H9 (cell line): ENCODE measurements at regions not wholly inside any gene's neighbourhood (a gene's known extent, or its start where the extent isn't known, plus 50 kb on each side); places are given as distances from the start of the nearest gene placed in this dataset.
"Not testable (repeated sequence)": the region's sequence is repeated elsewhere in the genome, so short reads cannot be mapped to it uniquely, and the experiment has no call there.

Experiments used
- DNase-seq: peaks from one replicate; pipeline ENCODE4 v3.0.0-alpha.2; 2017
- H2AFZ ChIP-seq: one replicate; pipeline ENCODE4 v1.6.1; 2013; ENCODE audit warnings: mild to moderate bottlenecking, low read length, control low read depth, moderate library complexity
- H2AK5ac ChIP-seq: 2 replicates; pipeline ENCODE4 v1.6.1; 2013; ENCODE audit warnings: low read length, control low read depth, mixed read lengths; ENCODE audit not compliant: insufficient read length
- H2BK120ac ChIP-seq: one replicate; pipeline ENCODE4 v1.6.1; 2013; ENCODE audit warnings: low read depth, mild to moderate bottlenecking, low read length, control low read depth, inconsistent platforms; ENCODE audit not compliant: poor library complexity, severe bottlenecking
- H2BK12ac ChIP-seq: 2 replicates; pipeline ENCODE4 v1.6.1; 2013; ENCODE audit warnings: low read length, control low read depth, mixed read lengths, low read depth; ENCODE audit not compliant: insufficient read length
- H2BK15ac ChIP-seq: 2 replicates; pipeline ENCODE4 v1.6.1; 2013; ENCODE audit warnings: low read depth, low read length, control low read depth
- H2BK20ac ChIP-seq: one replicate; pipeline ENCODE4 v1.6.1; 2013; ENCODE audit warnings: low read depth, mild to moderate bottlenecking, low read length, control low read depth, inconsistent platforms; ENCODE audit not compliant: poor library complexity, severe bottlenecking
- H2BK5ac ChIP-seq: 2 replicates; pipeline ENCODE4 v1.6.1; 2013; ENCODE audit warnings: low read length, control low read depth, mixed read lengths; ENCODE audit not compliant: insufficient read length
- H3K14ac ChIP-seq: 2 replicates; pipeline ENCODE4 v1.6.1; 2013; ENCODE audit warnings: low read length, control low read depth; ENCODE audit not compliant: insufficient read depth
- H3K18ac ChIP-seq: 2 replicates; pipeline ENCODE4 v1.6.1; 2013; ENCODE audit warnings: low read depth, mild to moderate bottlenecking, mixed read lengths, low read length, control low read depth; ENCODE audit not compliant: insufficient read length
- H3K23ac ChIP-seq: 2 replicates; pipeline ENCODE4 v1.6.1; 2013; ENCODE audit warnings: low read length, control low read depth, mixed read lengths, low read depth; ENCODE audit not compliant: insufficient read length
- H3K23me2 ChIP-seq: 2 replicates; pipeline ENCODE4 v1.6.1; 2013; ENCODE audit warnings: low read depth, mild to moderate bottlenecking, mixed read lengths, low read length, control low read depth; ENCODE audit not compliant: insufficient read length, poor library complexity, severe bottlenecking
- H3K27ac ChIP-seq: 2 replicates; pipeline ENCODE4 v1.5.1; 2013; ENCODE audit warnings: low read length, control low read depth, mixed read lengths, low read depth; ENCODE audit not compliant: insufficient read length
- H3K27me3 ChIP-seq: 2 replicates; pipeline ENCODE4 v1.6.1; 2013; ENCODE audit warnings: low read length, control low read depth, inconsistent platforms; ENCODE audit not compliant: insufficient read depth
- H3K4ac ChIP-seq: 2 replicates; pipeline ENCODE4 v1.6.1; 2013; ENCODE audit warnings: low read depth, mild to moderate bottlenecking, control low read depth, inconsistent platforms, low read length, moderate library complexity
- H3K4me1 ChIP-seq: 2 replicates; pipeline ENCODE4 v1.6.1; 2013; ENCODE audit warnings: low read length, control low read depth, inconsistent platforms; ENCODE audit not compliant: insufficient read depth
- H3K4me2 ChIP-seq: 2 replicates; pipeline ENCODE4 v1.6.1; 2013; ENCODE audit warnings: low read length, control low read depth, mixed read lengths; ENCODE audit not compliant: insufficient read length, insufficient read depth
- H3K56ac ChIP-seq: 2 replicates; pipeline ENCODE4 v1.6.1; 2013; ENCODE audit warnings: low read depth, mild to moderate bottlenecking, mixed read lengths, low read length, control low read depth; ENCODE audit not compliant: insufficient read length
- H3K79me1 ChIP-seq: 2 replicates; pipeline ENCODE4 v1.6.1; 2013; ENCODE audit warnings: low read depth, mild to moderate bottlenecking, moderate library complexity, low read length, control low read depth, inconsistent platforms; ENCODE audit not compliant: insufficient read depth, poor library complexity, severe bottlenecking
- H3K79me2 ChIP-seq: 2 replicates; pipeline ENCODE4 v1.6.1; 2013; ENCODE audit warnings: low read length, control low read depth, inconsistent platforms; ENCODE audit not compliant: insufficient read depth
- H3K9ac ChIP-seq: 2 replicates; pipeline ENCODE4 v1.6.1; 2013; ENCODE audit warnings: low read length, control low read depth, mixed read lengths; ENCODE audit not compliant: insufficient read length; ENCODE audit errors: extremely low read depth
- H3K9me3 ChIP-seq: one replicate; pipeline ENCODE4 v1.6.1; 2013; ENCODE audit warnings: low read depth, low read length, inconsistent platforms; ENCODE audit not compliant: control insufficient read depth
- H3T11ph ChIP-seq: one replicate; pipeline ENCODE4 v1.6.1; 2013; ENCODE audit warnings: mild to moderate bottlenecking, low read length, control low read depth, inconsistent platforms
- H4K20me1 ChIP-seq: one replicate; pipeline ENCODE4 v1.6.1; 2013; ENCODE audit not compliant: control insufficient read depth, insufficient read length, insufficient read depth
- H4K5ac ChIP-seq: 2 replicates; pipeline ENCODE4 v1.6.1; 2013; ENCODE audit warnings: low read depth, mild to moderate bottlenecking, mixed read lengths, low read length, control low read depth; ENCODE audit not compliant: insufficient read length
- H4K8ac ChIP-seq: replicated peaks from 2 replicates; pipeline ENCODE4 v1.6.1; 2013; ENCODE audit warnings: low read length, control low read depth, mixed read lengths, low read depth; ENCODE audit not compliant: insufficient read length
- H4K91ac ChIP-seq: 2 replicates; pipeline ENCODE4 v1.6.1; 2013; ENCODE audit warnings: low read depth, mild to moderate bottlenecking, moderate library complexity, mixed read lengths, low read length, control low read depth; ENCODE audit not compliant: insufficient read length
- H3K27ac Mint-ChIP-seq, 3 experiments: 2 replicates in 2 of 3; 3 replicates in 1 of 3; pipeline ENCODE4 v1.8.0; 2020 to 2021; ENCODE audit warnings: mixed read lengths in 3 of 3, mild to moderate bottlenecking in 1 of 3, moderate library complexity in 1 of 3
- H3K27me3 Mint-ChIP-seq: 2 replicates; pipeline ENCODE4 v1.8.0; 2021; ENCODE audit warnings: low read depth, mild to moderate bottlenecking, moderate library complexity, mixed read lengths
- H3K36me3 Mint-ChIP-seq, 3 experiments: 2 replicates in 2 of 3; 3 replicates in 1 of 3; pipeline ENCODE4 v1.8.0; 2020 to 2021; ENCODE audit warnings: low read depth in 3 of 3, mixed read lengths in 3 of 3; ENCODE audit not compliant: insufficient read depth in 1 of 3
- H3K4me1 Mint-ChIP-seq, 2 experiments: 2 replicates each; pipeline ENCODE4 v1.8.0; 2020; ENCODE audit warnings: mixed read lengths in 2 of 2
- H3K4me3 Mint-ChIP-seq, 2 experiments: 2 replicates in 1 of 2; 3 replicates in 1 of 2; pipeline ENCODE4 v1.8.0; 2020 to 2021; ENCODE audit warnings: mild to moderate bottlenecking in 2 of 2, mixed read lengths in 2 of 2, moderate library complexity in 1 of 2
- H3K9me3 Mint-ChIP-seq, 2 experiments: 2 replicates in 1 of 2; 3 replicates in 1 of 2; pipeline ENCODE4 v1.8.0; 2020; ENCODE audit warnings: mild to moderate bottlenecking in 2 of 2, mixed read lengths in 2 of 2, moderate library complexity in 1 of 2
- WGBS: extraction: QIAGEN DNeasy Blood & Tissue Kit; methylation state at CpG from one replicate; pipeline ENCODE4 v1.1.7; 2013; ENCODE audit warnings: missing lambda C conversion rate, low lambda C conversion rate, mixed read lengths; ENCODE audit not compliant: insufficient read length; ENCODE audit errors: extremely low coverage; 5-methylcytosine and 5-hydroxymethylcytosine counted together

DNA sequence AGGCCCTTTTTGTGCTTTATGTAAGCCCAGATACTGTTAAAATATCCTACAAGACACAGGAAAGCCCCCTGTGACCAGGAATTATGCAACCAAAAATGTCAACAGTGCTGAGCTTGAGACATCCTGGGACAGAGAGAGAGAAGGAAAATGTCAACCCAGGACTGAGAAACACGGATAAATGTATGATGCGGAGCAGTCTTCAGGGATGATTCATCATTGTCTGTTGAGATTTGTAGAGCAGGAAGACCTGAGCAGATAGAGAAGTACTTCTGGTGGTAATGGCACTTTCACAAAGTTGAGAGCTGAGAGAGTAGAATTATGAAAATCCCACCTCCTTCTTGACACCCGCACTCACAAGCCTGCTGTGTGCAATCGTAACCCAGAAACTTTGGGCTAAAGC, 330.1 kb upstream of the FRG1 start:
- H4K8ac ChIP-seq, H3K4ac ChIP-seq, H3K27ac ChIP-seq, H3K79me2 ChIP-seq, H3K56ac ChIP-seq, H3K36me3 Mint-ChIP-seq, H4K91ac ChIP-seq, H3T11ph ChIP-seq, H3K9ac ChIP-seq, H3K4me1 Mint-ChIP-seq, H2BK12ac ChIP-seq, H3K27me3 ChIP-seq, H3K27me3 Mint-ChIP-seq, H3K27ac Mint-ChIP-seq, H3K4me1 ChIP-seq, H3K79me1 ChIP-seq, H2AK5ac ChIP-seq, H2AFZ ChIP-seq, H3K4me3 Mint-ChIP-seq, H3K18ac ChIP-seq, H2BK20ac ChIP-seq, H4K5ac ChIP-seq, H2BK15ac ChIP-seq, DNase-seq, H3K23me2 ChIP-seq, H4K20me1 ChIP-seq, H3K14ac ChIP-seq, H3K23ac ChIP-seq, H3K4me2 ChIP-seq, H2BK120ac ChIP-seq, H2BK5ac ChIP-seq: not testable (repeated sequence)
- peaks cover 52 to 80% of the 10 kb centered on the region in 2 experiments for H3K9me3 Mint-ChIP-seq
- no CpG with 5 or more reads among the region's 4 CpGs for WGBS
- H3K9me3 ChIP-seq: peaks cover 16% of the 10 kb centered on the region
